Uterus (tissue), 3 donors: ENCODE measurements at regions not wholly inside any gene's neighbourhood (a gene's known extent, or its start where the extent isn't known, plus 50 kb on each side); places are given as distances from the start of the nearest gene placed in this dataset.

ENCODE experiments used
- DNase-seq, 2 donors: peaks; one replicate each; pipeline ENCODE4 v3.0.0-alpha.2; 2019 to 2020
- H3K27ac ChIP-seq, 2 donors: fragments of 200-600 bp; sonication (generic); 1 replicate in 1 of 2; 2 replicates in 1 of 2; pipeline ENCODE4 v1.5.1; 2016 to 2018
- H3K27me3 ChIP-seq, 2 donors: fragments of 200-600 bp; sonication (generic); one replicate each; pipeline ENCODE4 v1.5.1; 2018 to 2019; ENCODE audit warnings: control low read depth in 1 of 2
- H3K36me3 ChIP-seq, 2 donors: fragments of 200-600 bp; sonication (generic); one replicate each; pipeline ENCODE4 v1.5.1; 2019; ENCODE audit warnings: control low read depth in 1 of 2
- H3K4me1 ChIP-seq, 2 donors: fragments of 200-600 bp; sonication (generic); one replicate each; pipeline ENCODE4 v1.5.1; 2018 to 2019; ENCODE audit warnings: control low read depth in 1 of 2
- H3K4me3 ChIP-seq, 2 donors: fragments of 200-600 bp; sonication (generic); 1 replicate in 1 of 2; 2 replicates in 1 of 2; pipeline ENCODE4 v1.5.1; 2018 to 2019; ENCODE audit warnings: mild to moderate bottlenecking in 1 of 2
- H3K9me3 ChIP-seq, 2 donors: fragments of 200-600 bp; sonication (generic); one replicate each; pipeline ENCODE4 v1.5.1; 2019; ENCODE audit warnings: control low read depth in 1 of 2
- POLR2A ChIP-seq, 2 donors: fragments of 450-650 bp; IDR thresholded peaks; one replicate each; pipeline ENCODE4 v1.6.1; 2016; ENCODE audit warnings: antibody characterized with exemption in 2 of 2, mild to moderate bottlenecking in 1 of 2, moderate library complexity in 1 of 2
- intact Hi-C: fragments of 100-400 bp; cut with DNase I; formaldehyde crosslinking; loops from one replicate; pipeline ENCODE4 v1.15.1; 2023; ENCODE audit warnings: low total_unique reads
- TF ChIP-seq, protein P1 (sequence below), 4 experiments: fragments of 200-600 bp in 2 of 4; fragments of 450-650 bp in 2 of 4; sonication (generic) in 2 of 4; IDR thresholded peaks; one replicate each; pipeline ENCODE4 v1.5.1; 2016 to 2019; ENCODE audit warnings: antibody characterized with exemption in 4 of 4, mild to moderate bottlenecking in 2 of 4, moderate library complexity in 1 of 4
- donor health status: DM: yes; HTN: yes; CAD: no.

DNA sequence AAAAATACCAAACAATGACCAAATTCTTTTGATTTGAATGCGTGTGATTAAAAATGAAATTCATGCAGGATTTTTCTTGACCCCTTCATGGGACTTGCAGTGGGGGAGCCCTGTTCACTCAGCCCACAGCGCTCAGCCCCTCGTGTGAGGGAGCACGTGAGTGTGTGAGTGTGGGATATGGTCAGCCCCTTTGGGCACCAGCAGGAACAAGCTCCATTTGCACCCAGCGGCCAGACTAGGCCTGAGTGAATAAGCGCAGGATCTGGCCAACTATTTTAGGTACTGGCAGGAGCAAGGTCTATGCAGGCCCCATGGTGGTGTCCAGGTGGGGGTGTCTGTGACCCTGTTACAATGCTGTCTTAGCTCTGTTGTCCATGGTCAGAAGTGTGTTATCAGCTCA, 1631.2 kb downstream of the BRINP3 start:
- intact Hi-C loops, result no loop called here
- TF ChIP-seq, protein P1, sequence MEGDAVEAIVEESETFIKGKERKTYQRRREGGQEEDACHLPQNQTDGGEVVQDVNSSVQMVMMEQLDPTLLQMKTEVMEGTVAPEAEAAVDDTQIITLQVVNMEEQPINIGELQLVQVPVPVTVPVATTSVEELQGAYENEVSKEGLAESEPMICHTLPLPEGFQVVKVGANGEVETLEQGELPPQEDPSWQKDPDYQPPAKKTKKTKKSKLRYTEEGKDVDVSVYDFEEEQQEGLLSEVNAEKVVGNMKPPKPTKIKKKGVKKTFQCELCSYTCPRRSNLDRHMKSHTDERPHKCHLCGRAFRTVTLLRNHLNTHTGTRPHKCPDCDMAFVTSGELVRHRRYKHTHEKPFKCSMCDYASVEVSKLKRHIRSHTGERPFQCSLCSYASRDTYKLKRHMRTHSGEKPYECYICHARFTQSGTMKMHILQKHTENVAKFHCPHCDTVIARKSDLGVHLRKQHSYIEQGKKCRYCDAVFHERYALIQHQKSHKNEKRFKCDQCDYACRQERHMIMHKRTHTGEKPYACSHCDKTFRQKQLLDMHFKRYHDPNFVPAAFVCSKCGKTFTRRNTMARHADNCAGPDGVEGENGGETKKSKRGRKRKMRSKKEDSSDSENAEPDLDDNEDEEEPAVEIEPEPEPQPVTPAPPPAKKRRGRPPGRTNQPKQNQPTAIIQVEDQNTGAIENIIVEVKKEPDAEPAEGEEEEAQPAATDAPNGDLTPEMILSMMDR (IDR thresholded peaks at IDR 0.05), result no peak
- TF ChIP-seq POLR2A (IDR thresholded peaks at IDR 0.05), result no peak
- no peak overlapping the region for H3K27ac ChIP-seq
- H3K4me3 ChIP-seq, result no peak overlapping the region
- H3K36me3 ChIP-seq, result no peaks in the 10 kb centered on the region
- H3K9me3 ChIP-seq, result no peaks in the 10 kb centered on the region
- no peaks in the 10 kb centered on the region for H3K27me3 ChIP-seq
- no peak for DNase-seq
- no peaks in the 10 kb centered on the region for H3K4me1 ChIP-seq

GRCh38 chr1:188857526-188858087, 1620.1 kb downstream of the BRINP3 start:
- no peak for DNase-seq
- Histone ChIP-seq H3K27ac (no peak overlapping the region), H3K9me3 (no peaks in the 10 kb centered on the region), H3K4me3 (no peak overlapping the region), H3K4me1 (no peaks in the 10 kb centered on the region), H3K27me3 (no peaks in the 10 kb centered on the region), H3K36me3 (no peaks in the 10 kb centered on the region)
- TF ChIP-seq, protein P1 (IDR thresholded peaks at IDR 0.05), result no peak
- no peak for TF ChIP-seq POLR2A (IDR thresholded peaks at IDR 0.05)
- intact Hi-C loops, result no loop called here

DNA sequence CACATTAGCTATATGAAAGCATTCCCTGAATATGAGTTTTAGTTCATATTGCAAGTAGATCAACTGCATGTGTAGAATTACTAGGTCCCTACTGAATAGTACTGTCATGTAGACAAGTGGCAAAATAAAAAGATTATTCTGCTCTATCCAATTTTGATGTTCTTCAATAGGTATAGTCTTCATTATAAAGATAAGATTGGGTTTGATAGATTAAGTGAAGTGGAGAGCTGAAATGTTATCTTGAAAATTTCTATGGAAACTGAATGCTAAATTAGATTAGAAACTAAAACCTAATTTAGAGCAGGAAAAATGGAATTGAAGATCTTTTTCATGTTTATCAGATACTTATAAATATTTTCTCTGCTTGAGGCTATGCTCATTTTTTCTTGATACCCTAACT, 1610.0 kb downstream of the BRINP3 start:
- H3K27me3 ChIP-seq, result no peaks in the 10 kb centered on the region
- H3K36me3 ChIP-seq, result no peaks in the 10 kb centered on the region
- intact Hi-C loops, result no loop called here
- no peak for TF ChIP-seq POLR2A (IDR thresholded peaks at IDR 0.05)
- TF ChIP-seq, protein P1 (IDR thresholded peaks at IDR 0.05), result no peak
- no peak overlapping the region for H3K4me3 ChIP-seq
- no peaks in the 10 kb centered on the region for H3K4me1 ChIP-seq
- H3K27ac ChIP-seq, result no peak overlapping the region
- H3K9me3 ChIP-seq, result no peaks in the 10 kb centered on the region
- DNase-seq, result no peak

GRCh38 chr1:188871164-188871563, 1606.5 kb downstream of the BRINP3 start:
- intact Hi-C loops, result no loop called here
- TF ChIP-seq, protein P1 (IDR thresholded peaks at IDR 0.05), result no peak
- no peak for TF ChIP-seq POLR2A (IDR thresholded peaks at IDR 0.05)
- H3K4me3 ChIP-seq, result no peak overlapping the region
- H3K36me3 ChIP-seq, result no peaks in the 10 kb centered on the region
- H3K27ac ChIP-seq, result no peak overlapping the region
- no peaks in the 10 kb centered on the region for H3K4me1 ChIP-seq
- DNase-seq, result no peak
- no peaks in the 10 kb centered on the region for H3K27me3 ChIP-seq
- H3K9me3 ChIP-seq, result no peaks in the 10 kb centered on the region

DNA sequence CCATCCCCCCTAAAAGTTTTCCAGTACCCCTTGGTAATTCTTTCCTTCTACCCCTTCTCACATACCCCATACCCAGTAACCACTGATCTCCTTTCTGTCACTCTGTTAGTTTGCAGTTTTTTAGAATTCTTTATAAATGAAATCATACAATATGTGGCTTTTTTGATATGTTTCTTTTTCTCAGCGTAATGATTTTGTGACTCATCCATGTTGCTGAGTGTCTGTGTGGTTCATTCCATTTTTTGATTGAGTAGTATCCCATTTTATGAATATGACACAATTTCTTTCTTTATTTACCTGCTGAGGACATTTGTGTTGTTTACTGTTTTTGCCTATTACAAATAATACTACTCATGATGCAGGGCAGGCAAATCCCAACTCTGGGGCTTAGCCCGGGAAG, 1605.3 kb downstream of the BRINP3 start:
- no peaks in the 10 kb centered on the region for H3K27me3 ChIP-seq
- intact Hi-C loops, result no loop called here
- DNase-seq, result no peak
- H3K4me1 ChIP-seq, result no peaks in the 10 kb centered on the region
- TF ChIP-seq, protein P1 (IDR thresholded peaks at IDR 0.05), result no peak
- no peak for TF ChIP-seq POLR2A (IDR thresholded peaks at IDR 0.05)
- H3K27ac ChIP-seq, result no peak overlapping the region
- H3K9me3 ChIP-seq, result no peaks in the 10 kb centered on the region
- no peak overlapping the region for H3K4me3 ChIP-seq
- no peaks in the 10 kb centered on the region for H3K36me3 ChIP-seq
